GM18951 (cell line): ENCODE measurements at regions not wholly inside any gene's neighbourhood (a gene's known extent, or its start where the extent isn't known, plus 50 kb on each side); places are given as distances from the start of the nearest gene placed in this dataset.

Source experiments
- POLR2A ChIP-seq: IDR thresholded peaks from 4 replicates; pipeline ENCODE4 v1.6.1; 2011; ENCODE audit warnings: mild to moderate bottlenecking; ENCODE audit not compliant: insufficient read length, insufficient read depth; ENCODE audit errors: extremely low read depth
- in situ Hi-C: fragments of 300-500 bp; cut with MboI; formaldehyde crosslinking; loops from one replicate; pipeline ENCODE4 v1.12.0; 2022; ENCODE audit warnings: low sequenced_read_pairs, mixed read lengths, inconsistent platforms; ENCODE audit not compliant: unreplicated experiment

- in situ Hi-C loops = no loop called here
- no peak for TF ChIP-seq POLR2A
Measured at GRCh38 chr9:111179577-111179976, 141.3 kb upstream of the LPAR1 start.

GRCh38 chr9:111178331-111179055, 140.2 kb upstream of the LPAR1 start:
- in situ Hi-C loops = no loop called here
- no peak for TF ChIP-seq POLR2A

GRCh38 chr9:111176511-111176910, 138.2 kb upstream of the LPAR1 start:
- TF ChIP-seq POLR2A = no peak
- in situ Hi-C loops = no loop called here

- in situ Hi-C loops = no loop called here
- no peak for TF ChIP-seq POLR2A
Measured at GRCh38 chr9:111175350-111175749, 137.1 kb upstream of the LPAR1 start.

GRCh38 chr9:111167341-111167740, 129.1 kb upstream of the LPAR1 start:
- no peak for TF ChIP-seq POLR2A
- in situ Hi-C loops = no loop called here

- in situ Hi-C loops = no loop called here
- TF ChIP-seq POLR2A = no peak
Measured at GRCh38 chr9:111163716-111164389, 125.6 kb upstream of the LPAR1 start.

- no peak for TF ChIP-seq POLR2A
- in situ Hi-C loops = no loop called here
Measured at GRCh38 chr9:111162026-111162425, 123.8 kb upstream of the LPAR1 start.

GRCh38 chr9:111161015-111161415, 122.7 kb upstream of the LPAR1 start:
- TF ChIP-seq POLR2A = no peak
- in situ Hi-C loops = no loop called here

GRCh38 chr9:111158999-111159398, 120.7 kb upstream of the LPAR1 start:
- TF ChIP-seq POLR2A = no peak
- in situ Hi-C loops = no loop called here

- in situ Hi-C loops = no loop called here
- no peak for TF ChIP-seq POLR2A
Measured at GRCh38 chr9:111158363-111158762, 120.1 kb upstream of the LPAR1 start.

GRCh38 chr9:111154081-111154562, 115.9 kb upstream of the LPAR1 start:
- in situ Hi-C loops = no loop called here
- no peak for TF ChIP-seq POLR2A

- in situ Hi-C loops = no loop called here
Measured at GRCh38 chr9:111152614-111153406, 114.5 kb upstream of the LPAR1 start.

GRCh38 chr9:111151537-111151936, 113.3 kb upstream of the LPAR1 start:
- in situ Hi-C loops = no loop called here
- no peak for TF ChIP-seq POLR2A

More at GRCh38 chr9:111152614-111153406, 114.5 kb upstream of the LPAR1 start:
- no peak for TF ChIP-seq POLR2A

- in situ Hi-C loops = no loop called here
- TF ChIP-seq POLR2A = no peak
Measured at GRCh38 chr9:111150181-111150580, 111.9 kb upstream of the LPAR1 start.
